ENCODE measurements at regions not wholly inside any gene's neighbourhood (a gene's known extent, or its start where the extent isn't known, plus 50 kb on each side); places are given as distances from the start of the nearest gene placed in this dataset.
A peak's percentile ranks its signal among the peaks of the same experiment; 100 is the strongest.

DNA sequence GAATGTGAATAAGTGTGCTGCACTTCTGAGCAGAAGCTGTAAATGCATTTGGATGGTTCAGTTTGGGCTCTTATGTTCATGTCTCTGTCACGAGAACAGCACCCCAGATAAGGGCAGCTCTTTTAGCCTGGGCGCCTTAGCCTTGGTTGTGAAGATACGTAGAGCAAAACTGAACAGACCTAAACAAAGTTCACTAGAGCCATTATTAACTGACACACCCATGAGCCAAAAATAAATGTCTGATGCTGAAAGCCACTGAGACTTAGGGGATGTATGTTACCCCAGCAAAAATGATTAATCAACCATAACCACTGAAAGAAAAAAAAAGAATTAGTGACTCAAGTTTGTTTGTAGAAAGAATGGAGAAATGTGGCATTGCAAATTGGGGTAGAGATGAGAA is 343.4 kb downstream of the BCAT1 start:
- no peak for DNase-seq (ENCODE audit: low read depth, low spot score)

DNA sequence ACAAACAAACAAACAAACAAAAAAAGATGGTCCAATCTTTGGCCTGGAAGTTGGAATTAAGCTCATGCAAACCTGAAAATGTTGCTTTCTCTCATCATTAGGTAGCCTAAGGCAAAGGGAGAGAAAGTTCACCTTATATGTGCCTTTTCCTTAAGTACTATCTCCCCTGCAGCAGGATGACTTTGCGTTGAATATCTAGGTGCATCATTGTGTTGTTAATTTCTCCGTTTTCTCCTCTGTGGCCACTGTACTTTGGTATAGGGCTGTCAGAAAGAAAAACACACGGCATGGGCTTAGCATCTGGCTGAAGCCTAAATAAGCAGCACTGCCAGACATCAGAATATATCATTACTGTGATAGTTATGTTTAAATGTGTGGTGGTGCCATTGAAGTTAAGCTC is 345.5 kb downstream of the BCAT1 start:
- DNase-seq (ENCODE audit: low read depth, low spot score), result no peak

DNA sequence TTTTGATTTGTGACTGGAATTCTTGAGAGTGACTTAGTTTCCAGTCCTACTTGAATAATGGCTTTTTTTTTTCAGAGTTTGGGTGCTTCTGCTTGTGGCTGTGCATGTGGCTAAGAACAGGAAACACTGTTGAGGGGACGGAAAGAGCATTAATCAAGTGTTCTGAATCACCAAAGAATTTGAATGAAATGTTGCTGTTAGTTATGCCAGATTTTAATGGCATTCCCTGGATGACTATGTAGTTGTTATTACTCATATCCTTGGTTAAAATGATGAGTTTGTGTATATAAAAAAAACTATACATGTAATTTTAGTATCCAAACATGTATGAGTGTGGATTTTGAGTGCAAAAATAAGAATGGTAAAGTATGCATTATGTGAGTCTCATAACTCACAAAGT is 347.9 kb downstream of the BCAT1 start:
- DNase-seq (ENCODE audit: low read depth, low spot score), result peak; percentile 78

DNA sequence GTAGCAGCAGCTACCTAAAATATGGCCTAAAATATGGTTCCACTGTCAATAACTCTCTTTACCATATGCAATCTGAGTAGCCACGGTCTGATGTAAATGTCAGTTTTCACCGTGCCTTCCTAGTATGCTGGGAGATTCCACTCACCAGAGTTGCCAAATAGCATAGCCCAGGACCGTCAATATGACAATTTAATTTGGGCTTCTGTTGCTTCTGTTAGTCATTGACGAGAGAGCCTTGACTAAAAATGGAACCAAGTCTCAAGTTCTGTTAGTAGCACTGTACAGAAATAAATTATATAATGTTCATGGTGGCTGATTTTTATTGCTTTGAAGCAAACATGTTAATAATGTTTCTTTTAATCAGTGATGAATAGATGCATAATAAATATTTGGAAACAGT is 348.4 kb downstream of the BCAT1 start:
- peak; percentile 12 for DNase-seq (ENCODE audit: low read depth, low spot score)

DNA sequence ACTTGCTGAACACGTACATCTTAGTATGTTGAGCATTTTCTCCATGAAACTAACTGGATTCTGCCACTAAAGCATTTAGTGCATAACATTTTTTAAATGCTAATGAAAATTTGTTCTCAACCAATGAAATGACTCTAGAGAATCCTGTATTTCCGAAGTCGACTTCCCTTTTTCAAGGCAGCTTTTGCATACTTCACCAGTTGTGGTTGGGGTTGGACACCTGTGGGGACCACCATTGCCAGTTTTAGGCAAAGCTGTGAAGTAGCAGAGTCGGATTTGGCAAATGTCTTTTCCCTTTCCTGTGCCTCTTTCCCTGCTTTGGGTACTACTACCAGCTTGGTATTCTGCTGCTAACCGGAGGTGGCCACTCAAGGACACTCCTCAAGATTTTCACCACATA is 349.2 kb downstream of the BCAT1 start:
- no peak for DNase-seq (ENCODE audit: low read depth, low spot score)

DNA sequence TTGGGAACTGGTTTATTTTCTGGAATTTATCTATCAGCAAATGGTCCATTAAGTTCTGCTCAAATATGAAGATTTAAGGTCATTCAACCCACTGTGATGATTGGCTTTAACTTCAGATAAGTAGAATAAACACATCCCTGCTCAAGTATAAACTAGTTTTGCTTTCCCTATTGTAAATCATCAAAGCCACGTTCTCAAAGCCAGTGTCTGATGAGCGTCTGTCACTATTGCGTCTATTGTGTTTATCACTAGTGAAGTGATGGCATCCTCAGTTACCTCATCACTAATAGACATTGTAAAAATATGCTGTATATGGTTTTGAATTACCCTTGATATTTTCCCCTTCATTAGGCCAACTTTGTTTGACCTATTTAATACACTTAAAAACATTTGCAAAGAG is 351.3 kb downstream of the BCAT1 start:
- no peak for DNase-seq (ENCODE audit: low read depth, low spot score)

DNA sequence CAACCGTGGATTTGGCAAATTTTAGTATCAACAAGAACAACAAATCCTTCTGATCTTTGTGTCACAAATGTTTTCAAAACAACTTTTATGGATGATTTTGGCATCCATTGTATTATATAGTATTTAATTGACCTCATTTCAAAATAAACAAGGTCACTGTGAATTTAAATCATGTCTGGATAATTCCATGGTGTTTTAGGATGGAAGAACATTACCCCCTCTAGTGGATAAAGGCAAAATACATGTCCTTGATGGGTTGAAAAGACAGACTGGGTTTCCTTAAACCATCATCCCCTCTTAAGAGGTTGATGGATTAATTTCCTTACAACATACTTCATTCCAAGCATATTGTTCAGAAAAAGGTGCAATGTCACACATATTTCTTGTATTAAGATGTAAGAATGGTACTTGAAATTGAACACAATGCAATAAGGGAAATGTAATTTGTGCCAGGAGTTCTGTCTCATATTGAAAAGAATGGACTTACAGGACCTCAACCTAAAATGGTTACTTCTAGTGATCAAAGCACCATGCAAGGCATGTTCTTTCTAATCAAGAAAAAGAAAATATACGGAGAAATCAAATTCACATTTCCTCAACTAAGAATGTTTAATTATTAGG is 352.0 kb downstream of the BCAT1 start:
- peak; percentile 65 for DNase-seq (ENCODE audit: low read depth, low spot score)

DNA sequence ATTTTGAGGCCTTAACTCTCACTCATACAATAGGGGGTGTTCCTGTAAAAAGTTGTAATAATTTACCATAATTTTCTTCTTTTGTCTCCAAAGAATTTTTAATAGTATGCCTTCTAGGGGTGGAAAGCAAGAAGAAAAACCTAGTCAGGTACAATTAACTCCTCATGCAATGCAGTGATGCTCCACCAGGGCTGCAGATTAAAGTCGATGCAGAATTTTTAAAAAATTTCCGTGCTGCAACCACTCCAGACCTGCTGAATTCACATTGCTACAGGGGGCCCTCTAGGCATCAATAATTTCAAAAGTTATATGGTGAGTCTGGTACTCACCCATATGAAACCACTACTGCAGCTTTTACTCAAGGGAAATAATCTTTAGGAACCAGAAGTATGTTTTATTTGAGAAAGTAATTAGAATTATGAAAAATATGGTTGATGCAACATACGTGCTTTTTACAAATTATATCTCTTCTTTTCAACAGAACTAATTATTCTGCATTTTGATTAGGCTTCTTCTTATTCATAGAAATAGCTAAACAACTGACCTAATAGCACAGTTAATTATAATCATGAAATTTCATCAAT is 353.2 kb downstream of the BCAT1 start:
- peak; percentile 34 for DNase-seq (ENCODE audit: low read depth, low spot score)

DNA sequence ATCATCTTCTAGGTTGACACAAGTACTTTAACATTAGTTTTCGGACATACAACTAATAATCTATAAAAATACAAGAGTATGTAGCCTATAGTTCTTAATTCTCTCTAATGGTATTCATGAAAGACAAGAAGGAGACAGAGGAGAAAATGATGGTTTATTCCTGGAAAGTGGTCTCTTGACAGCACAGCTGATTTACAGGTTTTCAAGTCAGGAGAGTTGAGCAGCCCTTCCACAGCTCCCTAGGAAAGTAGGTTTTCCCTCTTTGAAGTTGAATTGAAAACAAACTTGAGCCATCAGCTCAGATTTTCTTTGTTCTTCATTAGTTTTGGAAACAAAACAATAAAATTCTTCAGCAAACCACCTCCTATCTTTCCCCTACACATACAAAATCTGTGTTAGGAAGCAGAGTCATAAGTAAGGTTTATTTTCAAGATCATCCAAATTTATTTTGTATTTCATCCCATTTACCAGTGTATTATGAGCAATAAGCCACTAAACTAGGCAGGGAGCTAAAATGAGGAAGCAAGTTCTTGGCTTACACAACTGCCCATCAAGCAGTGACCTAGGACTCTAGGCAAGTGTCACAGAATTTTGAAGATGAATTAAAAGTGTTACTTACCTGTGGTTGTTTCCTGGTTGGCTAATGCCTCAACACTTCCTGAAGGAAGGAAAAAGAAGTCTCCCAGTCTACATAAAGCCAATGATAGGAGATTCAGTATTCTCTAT is 357.0 kb downstream of the BCAT1 start:
- no peak for DNase-seq (ENCODE audit: low read depth, low spot score)

DNA sequence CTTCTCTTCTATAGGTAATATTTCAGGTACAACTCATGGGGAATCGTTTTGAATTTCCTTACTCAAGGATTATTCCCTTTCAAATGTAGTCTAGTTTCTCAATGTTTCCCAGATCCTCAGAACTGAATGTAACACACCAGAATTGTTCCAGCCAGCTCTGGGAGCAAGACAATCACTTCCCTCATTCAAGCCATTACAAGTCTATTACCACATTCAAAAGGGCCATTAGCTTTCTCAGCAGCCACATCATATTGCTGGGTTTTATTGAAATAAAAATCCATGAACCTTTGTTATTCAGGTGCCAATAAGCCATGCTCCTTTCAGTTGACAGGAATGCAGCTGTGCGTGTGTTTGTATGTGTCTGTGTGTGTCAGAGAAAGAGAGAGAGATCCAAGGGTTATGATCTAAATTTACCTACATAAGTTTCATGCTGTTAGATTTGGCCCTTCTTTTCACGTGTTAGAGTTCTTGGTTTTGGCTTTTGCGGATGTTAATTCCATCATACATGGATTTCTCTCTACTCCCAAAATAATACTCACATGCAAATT is 357.7 kb downstream of the BCAT1 start:
- no peak for DNase-seq (ENCODE audit: low read depth, low spot score)

DNA sequence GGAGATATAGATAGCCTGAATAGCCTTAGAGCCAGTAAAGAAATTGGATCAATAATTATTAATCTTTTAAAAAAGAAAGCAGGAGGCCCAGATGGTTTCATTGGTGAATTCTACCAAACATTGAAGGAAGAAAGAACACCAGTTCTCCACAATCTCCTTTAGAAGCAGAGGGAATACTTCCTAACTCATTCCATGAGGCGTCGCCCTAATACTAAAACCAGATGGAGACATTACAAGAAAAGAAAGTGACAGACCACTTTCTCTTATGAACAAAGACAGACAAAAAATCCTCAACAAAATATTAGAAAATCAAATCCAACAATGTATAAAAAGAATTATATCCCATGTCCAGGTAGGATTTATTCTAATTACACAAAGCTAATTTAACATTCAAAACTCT is 362.6 kb downstream of the BCAT1 start:
- DNase-seq (ENCODE audit: low read depth, low spot score), result no peak

DNA sequence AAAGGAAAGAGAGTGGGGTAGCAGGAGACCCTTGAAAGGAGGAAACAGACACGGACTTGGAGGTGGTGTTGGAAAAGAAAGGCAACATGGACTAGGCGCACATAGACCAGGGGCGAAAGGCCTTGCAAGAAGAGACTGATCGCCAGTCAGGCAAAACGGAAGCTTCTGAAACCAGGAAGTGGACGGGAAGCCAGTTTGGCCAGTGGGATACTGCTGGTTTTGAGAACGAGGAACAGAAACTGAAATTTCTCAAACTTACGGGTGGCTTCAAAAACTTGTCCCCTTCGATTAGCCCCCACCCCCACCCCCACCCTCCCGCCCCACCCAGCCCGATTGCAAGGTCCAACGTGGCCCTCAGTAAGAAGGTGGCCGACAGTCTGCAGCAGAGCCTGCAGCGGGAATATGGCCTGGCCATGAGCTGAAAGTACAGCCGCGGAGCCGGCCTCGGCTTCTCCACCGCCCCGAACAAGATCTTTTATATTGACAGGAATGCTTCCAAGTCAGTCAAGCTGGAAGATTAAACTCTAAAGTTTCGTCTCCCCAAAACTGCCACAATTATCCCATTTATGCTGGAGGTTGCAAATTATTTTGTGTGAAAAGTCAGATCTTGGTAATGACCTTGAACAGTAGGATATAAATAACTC is 364.7 kb downstream of the BCAT1 start:
- DNase-seq (ENCODE audit: low read depth, low spot score), result no peak

DNA sequence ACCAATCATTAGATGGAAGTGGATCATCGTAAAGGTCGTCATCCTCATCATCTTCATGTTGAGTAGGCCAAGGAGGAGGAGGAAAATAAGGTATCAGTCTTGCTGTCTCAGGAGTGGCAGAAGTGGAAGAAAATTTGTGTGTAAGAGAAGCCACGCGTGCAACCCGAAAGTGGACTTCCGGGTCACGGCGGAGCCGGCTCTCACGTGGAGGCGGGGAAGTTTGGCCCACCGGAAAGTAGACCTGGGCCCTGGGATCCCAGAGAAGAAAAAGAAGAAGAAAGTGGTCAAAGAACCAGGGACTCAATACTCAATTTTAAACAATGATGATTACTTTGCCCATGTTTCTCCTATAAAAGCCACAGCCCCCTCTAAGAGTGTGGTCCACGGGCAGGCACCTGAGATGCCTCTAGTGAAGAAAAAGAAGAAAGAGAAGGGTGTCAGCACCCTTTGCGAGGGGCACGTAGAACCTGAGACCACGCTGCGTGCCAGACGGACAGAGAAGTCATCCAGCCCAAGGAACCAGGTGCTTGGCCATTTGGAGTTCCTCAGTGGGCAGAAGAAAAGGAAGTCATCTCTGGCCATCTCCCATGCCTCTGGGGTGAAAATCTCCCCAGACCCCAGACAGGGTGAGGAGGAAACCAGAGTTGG is 365.8 kb downstream of the BCAT1 start:
- no peak for DNase-seq (ENCODE audit: low read depth, low spot score)

DNA sequence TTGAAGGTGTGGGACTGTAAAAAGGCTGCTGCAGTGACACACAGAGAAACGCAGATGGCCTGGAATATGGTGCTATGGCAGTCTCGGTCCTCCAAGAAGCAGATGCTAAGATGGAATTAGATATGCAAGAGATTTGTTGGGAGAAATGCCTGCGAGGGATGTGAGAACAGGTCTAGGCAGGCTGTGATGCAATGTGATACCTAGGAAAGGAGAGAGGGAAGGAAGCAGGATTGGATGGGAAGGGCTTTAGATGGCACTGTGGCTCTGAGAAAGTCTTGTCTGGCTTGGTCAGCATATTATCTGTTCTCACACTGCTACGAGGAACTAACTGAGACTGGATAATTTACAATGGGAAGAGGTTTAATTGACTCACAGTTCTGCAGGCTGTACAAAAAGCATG is 374.4 kb downstream of the BCAT1 start:
- no peak for DNase-seq (ENCODE audit: low read depth, low spot score)

DNA sequence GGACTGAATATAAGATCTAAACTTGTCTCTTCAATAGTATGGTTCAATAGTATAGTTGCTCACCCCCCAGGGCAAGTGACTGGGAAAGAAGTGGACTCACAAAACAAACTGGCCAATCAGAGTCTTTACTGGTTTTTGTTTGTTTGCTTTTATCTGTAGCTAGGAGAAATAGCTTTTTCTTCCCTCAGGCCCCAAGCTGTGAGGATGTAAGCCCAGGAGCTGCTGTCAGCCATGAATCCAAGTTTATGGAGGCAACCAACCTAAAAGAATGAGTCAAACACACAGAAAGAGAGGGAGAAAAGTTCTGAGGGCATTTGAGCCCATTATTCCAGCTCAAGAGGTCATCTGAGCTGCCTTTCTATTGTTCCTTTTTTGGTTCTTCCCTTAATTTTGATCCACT is 375.3 kb downstream of the BCAT1 start:
- DNase-seq (ENCODE audit: low read depth, low spot score), result no peak

DNA sequence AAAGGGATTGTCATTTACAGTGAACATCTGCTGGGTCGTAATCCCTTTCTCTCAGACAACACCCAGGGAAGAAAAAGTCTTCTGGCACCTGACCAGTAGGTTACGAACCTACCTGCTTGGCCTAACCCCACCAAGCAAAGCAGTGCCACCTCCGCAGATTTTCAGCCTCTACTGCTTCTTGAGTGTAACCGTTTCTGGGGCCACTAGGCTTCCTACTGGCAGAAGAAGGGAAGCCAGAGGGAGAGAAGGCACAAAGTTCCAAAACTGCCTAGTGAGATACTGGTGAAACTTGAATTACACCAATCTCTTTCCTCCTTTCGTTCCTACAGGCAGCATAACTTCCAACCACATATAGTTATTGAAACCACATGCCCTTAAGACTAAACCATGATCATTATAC is 383.6 kb downstream of the BCAT1 start:
- DNase-seq (ENCODE audit: low read depth, low spot score), result no peak

DNA sequence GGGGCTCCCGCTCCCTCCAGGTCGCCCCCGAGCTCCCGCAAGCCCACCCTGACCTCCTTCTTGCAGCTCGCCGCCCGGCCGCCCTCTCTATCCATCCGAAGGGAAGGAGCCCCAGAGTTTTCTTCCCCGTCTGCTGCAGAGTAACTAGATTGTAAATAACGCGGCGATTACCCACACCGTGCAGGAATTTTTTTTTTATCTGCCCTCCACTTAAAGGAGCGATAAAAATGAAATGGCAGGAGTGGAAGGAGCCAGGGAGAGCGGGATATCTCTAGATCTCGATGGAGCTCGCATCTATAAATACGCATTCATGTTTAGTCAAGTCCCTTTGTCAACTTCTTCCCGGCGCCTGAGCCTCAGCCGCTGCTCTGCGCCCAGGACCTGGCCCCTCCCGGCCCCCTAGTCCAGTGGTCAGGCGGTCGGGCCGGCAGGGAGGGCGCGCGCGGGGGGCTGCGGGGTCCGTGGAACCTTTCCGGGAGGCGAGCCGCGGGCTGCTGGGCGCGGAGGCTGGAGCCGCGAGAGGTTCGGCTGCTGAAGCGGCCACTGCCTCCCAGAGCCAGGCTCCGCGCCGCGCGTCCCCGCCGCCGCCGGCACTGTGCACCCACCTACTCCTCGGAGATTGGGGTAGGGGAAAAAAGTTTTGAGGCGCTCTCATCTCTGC is 386.0 kb downstream of the BCAT1 start:
- peak; percentile 82 for DNase-seq (ENCODE audit: low read depth, low spot score)

DNA sequence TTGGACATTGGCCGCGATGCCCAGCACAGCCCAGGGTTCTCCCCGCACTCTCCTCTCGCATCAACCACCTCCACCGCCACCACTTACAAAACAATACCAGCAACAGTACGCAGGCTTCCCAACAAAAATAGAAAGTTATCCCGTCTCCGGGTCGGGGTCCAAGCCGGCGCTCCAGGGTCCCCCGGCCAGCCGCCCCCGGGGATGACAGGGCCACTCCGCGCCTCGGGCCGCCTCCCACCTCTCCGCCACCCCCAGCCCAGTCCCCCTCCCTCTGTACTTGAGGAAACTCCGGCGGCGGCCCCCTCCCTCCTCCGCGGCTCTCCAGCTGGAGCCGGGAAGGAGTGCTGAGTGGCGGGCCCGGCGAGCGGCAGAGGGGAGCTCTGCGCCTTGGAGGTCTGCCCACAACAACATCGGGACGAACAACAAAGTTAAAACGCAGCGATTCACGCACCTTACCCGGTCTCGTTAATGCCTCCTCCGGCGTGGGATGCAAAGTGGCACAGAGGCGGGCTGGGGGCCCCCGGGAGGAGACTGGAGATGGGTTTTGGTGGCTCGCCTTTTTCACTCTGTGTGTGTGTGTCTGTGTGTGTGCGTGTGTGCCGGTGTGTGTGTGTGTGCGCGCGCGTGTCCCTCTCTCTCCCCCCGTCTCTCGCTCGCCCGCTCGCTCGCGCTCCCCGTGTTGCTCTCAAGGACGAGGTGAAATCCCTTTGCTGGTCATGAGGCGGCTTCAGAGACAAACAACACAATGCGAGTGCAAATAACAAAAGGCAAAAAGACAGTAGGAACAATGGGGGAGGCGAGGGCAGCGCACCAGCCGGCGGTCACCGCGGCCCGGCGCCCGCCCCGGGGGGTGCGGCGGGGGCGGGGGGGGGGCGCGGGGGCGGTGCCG is 386.8 kb downstream of the BCAT1 start:
- DNase-seq (ENCODE audit: low read depth, low spot score), result peak; percentile 91

DNA sequence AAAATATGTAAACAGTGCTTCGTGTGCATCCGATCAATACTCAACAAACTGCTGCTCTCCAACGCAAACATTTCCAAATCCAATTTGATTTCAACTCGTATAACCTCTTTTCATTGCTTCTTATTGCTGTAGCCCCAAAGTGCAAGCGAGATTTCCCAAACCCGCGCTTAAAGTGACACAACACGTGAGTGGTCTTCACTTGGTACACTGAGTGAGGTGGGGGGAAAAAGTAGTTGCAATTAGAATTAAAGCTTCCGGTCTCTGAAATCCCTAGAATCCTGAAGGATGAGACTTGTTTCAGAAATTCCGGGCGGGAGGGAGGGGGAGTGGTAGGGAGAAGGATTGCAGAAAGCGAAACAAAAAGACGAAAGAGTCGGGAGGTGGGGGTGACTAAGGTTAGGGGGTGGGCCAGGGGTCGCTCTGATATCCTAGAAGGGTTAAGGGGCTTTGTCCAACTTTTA is 387.5 kb downstream of the BCAT1 start:
- DNase-seq (ENCODE audit: low read depth, low spot score), result peak; percentile 72

DNA sequence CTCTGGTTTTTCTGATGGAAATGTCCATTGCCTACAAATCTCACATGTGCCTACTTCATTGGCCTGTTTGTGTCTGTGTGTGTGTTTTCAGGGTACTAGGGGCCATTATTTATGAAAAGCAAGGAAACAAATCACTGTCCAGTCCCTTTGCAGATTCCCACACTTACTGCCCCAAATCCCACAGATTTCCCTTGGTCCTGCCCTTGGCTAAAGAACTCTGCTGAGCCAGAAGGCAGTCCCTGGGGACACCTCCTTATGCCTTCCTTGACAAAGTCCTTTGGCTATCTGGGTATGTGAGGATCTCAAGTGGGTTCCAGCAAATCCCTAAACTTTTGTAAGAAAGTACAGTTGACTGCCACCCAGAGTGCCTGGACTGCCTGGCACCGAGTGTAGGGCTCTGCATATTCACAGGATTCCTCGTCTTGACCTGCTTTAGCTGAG is 388.1 kb downstream of the BCAT1 start:
- DNase-seq (ENCODE audit: low read depth, low spot score), result peak; percentile 50
